HCEC 1CT (cell line): ENCODE measurements at regions not wholly inside any gene's neighbourhood (a gene's known extent, or its start where the extent isn't known, plus 50 kb on each side); places are given as distances from the start of the nearest gene placed in this dataset.
"Not testable (repeated sequence)": the region's sequence is repeated elsewhere in the genome, so short reads cannot be mapped to it uniquely, and the experiment has no call there.

Source experiments
- DNase-seq: peaks from one replicate; pipeline ENCODE4 v3.0.0-alpha.2; 2017

GRCh38 chr2:175872721-175873120 is 129.3 kb downstream of the LNPK start:
- peak; percentile 22 for DNase-seq

GRCh38 chr2:175872005-175872348 is 130.1 kb downstream of the LNPK start:
- no peak for DNase-seq

GRCh38 chr2:175871331-175872004 is 130.6 kb downstream of the LNPK start:
- DNase-seq = no peak

DNA sequence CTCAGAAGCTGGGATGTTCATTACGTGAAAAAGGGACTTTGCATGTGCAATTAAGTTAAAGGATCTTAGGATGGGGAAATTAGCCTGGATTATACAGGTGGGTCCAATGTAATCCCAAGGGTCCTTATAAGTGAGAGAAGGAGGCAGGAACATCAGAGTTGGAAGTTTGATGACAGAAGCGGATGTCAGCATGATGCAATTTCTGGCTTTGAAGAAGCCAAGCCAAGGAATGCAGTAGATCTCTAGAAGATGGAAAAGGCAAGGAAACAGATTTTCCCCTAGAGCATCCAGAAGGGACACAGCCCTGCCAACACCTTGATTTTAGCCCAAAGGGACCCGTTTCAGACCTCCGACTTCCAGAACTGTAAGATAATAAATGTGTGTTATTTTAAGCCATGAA is 136.4 kb downstream of the LNPK start:
- DNase-seq = no peak

DNA sequence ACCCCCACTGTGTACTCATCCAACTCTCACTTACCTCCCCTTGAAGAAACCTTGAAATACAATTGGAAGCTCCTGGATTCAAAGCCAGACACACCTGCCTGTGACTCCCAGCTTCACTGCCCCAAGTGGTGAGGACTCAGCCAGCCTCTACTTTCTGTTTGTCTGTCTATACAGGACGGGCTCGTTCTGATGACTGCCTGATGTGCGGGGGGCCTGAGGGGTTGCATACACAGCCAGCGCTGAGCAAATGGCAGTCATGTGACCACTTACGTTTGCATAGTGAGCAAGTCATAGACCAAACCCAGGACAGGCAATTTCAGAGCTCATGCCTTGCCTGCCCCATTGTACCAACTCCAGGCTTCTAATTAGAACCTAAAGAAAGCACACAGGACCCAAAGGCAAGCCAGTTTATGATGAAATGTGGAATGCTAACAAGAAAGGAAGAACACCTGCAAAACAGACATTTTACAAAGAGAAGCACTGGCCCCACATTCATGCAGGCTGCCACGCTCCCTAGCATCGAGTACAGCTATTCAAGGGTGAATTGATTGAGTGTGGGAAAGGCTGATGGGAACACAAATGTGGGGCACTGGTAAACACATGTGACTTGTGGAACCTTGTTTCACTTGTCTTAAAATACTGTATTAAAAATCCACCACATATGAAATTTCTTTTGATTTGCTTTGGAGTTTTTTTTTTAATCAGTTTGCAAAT is 137.8 kb downstream of the LNPK start:
- DNase-seq = no peak

GRCh38 chr2:175861958-175862357 is 140.1 kb downstream of the LNPK start:
- no peak for DNase-seq

GRCh38 chr2:175855794-175856453 is 146.1 kb downstream of the LNPK start:
- DNase-seq = peak; percentile 55

DNA sequence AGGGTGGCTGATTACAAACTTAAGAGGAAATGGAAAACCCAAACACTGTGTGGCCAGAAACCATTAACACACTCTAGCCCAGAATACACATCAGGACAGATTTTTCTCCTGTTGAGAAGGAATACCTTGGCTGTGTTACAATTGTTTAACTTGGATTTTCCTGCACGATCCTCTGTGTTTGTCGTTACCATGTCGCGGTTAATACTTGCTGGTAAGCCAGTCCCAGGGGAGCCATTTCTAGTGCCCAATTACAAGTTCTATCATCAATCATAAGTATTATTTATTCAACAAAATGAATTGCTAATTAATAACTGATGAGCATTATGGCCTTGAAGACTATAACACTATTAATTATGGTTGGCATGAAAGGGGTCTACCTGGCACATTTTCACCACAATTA is 146.8 kb downstream of the LNPK start:
- no peak for DNase-seq

DNA sequence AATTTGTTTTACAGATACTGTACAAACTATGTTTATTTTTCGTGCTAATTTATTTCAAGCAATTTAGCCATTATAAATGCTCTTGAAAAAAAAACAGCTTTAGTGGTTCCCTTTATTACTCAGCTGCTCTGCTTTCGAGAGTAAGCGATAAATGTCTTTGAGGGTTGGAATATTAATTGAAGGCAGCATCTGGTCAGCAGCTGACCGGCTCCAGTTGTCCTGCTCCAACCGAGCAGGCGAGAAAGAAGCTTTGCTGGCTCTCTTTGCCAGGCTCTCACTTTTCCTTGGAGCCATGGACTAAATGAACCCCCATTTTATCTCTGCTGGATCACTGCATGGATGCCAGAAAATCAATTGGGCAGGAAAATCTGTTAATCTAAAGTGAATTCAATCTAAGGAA is 147.4 kb downstream of the LNPK start:
- DNase-seq = no peak

GRCh38 chr2:175854129-175854528 is 147.9 kb downstream of the LNPK start:
- no peak for DNase-seq

DNA sequence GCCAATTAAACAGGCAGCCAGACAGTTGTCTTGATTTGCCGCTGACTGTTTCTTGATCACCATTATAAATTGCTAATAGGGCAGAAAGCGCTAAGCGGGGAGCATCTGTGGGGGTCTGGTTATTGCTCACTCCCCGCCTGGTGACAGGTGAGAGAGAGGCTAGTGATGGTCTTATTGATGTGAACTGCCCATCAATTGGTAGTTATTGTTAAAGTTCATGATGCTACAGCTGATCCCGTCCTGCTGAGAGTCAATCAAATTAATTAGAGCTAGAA is 148.5 kb downstream of the LNPK start:
- DNase-seq = no peak

DNA sequence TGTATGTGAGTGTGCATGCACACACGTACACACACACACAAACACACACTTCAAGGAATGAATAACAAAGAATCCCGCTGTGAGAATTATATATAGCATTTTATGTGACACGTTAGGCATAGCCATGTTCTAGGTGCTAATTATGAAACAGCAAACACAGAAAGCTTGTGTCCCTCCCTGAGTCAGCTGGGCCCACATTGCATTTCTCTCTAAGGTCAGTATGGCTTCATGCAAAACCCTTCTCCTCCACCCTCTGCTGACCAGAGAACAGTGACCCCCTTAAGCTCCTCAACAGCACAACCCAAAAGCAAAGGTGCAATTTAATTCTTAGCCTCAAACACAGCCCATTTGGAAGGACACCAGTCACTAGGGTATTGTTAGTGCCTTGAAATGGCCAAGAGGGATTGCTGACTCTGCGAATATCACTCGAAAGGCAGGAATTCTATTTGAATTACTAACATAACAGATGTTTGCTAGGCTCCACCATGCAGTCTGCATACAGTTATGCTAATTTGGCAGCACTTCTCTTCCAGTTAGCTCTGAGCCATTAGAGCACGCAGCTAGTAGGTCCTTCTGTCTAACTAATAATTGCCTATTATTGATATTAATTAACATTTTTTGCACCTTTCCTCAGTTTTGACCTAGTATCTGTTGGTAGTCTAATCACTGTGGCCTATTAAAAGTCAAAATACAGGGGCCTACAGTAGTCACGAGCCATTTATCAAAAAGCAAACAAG is 149.0 kb downstream of the LNPK start:
- peak; percentile 6 for DNase-seq

GRCh38 chr2:175847128-175847527 is 154.9 kb downstream of the LNPK start:
- DNase-seq = no peak

- DNase-seq = peak; percentile 86
These were observed 157.9 kb downstream of the LNPK start for GRCh38 chr2:175844169-175844568.

DNA sequence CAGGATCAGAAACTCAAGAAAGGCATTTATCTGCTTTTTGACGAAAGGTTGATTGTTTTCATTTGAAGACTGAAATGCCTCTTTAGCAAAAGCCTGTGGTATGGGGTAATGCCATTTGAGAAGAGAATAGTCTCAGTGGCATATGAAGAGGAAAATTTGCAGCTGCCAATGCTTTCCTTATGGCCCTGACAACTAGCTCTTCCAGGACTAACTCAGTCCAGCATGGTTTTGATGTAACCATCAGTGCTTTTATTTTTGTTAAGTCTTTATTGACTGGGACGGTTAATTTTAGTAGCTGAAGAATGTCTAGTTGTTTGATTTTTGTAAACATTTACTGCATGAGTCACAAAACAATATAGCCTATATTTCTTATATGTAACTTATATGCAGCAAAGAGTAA is 158.4 kb downstream of the LNPK start:
- peak; percentile 19 for DNase-seq

GRCh38 chr2:175842996-175843395 is 159.1 kb downstream of the LNPK start:
- DNase-seq = peak; percentile 13

- DNase-seq = not testable (repeated sequence)
These were observed 161.3 kb downstream of the LNPK start for GRCh38 chr2:175840765-175841164.

- no peak for DNase-seq
These were observed 161.8 kb downstream of the LNPK start for GRCh38 chr2:175840256-175840655.

- no peak for DNase-seq
These were observed 163.1 kb downstream of the LNPK start for GRCh38 chr2:175838979-175839378.

- DNase-seq = peak; percentile 95
These were observed 165.0 kb downstream of the LNPK start for GRCh38 chr2:175837046-175837445.

- DNase-seq = no peak
These were observed 165.7 kb downstream of the LNPK start for GRCh38 chr2:175836361-175836760.

DNA sequence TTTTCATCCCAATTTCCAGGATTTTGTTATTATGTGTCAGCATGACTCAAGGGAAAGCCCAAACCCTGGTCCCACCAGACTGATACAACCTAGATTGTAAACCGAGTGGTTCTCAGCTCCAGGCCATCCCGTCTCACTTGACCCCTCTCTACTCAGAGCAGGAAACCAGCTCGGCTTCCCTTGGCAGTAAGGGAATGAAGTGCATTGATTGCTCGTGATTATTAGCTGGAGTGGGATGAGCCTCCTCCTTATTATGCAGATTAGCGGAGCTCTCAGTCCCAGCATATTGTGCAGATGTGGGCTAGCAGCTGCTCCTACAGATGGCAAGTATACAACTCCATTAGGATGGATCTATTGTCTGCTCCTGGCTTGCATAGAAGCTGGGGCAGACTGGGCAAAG is 167.6 kb downstream of the LNPK start:
- no peak for DNase-seq

DNA sequence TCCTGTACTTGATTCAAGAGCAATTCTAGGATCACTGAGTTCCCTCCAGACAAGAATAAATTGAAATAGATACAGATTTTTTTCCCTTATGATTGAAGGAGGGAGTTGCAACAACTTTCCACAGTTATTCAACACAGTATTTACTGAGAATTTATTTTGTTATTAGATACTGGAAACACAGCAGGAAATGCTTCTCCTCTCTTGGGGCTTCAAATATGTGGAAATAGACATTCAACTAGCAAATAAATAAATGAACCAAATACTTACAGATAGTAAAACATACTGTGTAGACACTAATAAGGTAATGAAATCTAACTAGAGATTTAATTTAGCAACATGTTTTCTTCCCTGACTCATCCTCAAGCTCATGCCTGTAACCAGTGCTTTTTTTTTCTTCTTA is 169.2 kb downstream of the LNPK start:
- no peak for DNase-seq

DNA sequence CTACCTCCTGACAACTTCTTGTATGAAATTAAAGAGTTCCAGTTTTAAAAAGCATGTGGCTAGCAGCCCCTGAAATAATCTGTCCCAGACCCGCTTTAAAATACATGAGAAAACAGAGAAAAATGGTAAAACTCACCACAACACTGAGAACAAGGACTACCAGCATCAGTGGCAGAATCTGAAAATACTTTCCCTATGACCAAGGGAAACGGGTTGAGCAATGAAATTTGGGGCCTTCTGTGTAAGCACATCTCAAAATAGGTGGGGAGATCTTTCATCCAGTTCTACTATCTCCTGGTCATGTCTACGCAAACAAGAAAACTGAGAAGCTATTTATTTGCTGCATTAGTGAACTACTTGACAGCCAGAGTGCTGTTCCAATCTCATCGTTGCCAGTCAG is 172.3 kb downstream of the LNPK start:
- no peak for DNase-seq
